SK-N-SH (cell line): ENCODE measurements at regions not wholly inside any gene's neighbourhood (a gene's known extent, or its start where the extent isn't known, plus 50 kb on each side); places are given as distances from the start of the nearest gene placed in this dataset.

Source experiments
- CTCF ChIP-seq: fragments of 200-600 bp; sonication (generic); IDR thresholded peaks from 2 replicates; pipeline ENCODE4 v1.6.1; 2017; ENCODE audit warnings: antibody characterized with exemption, mild to moderate bottlenecking, moderate library complexity
- EP300 ChIP-seq, 2 experiments: IDR thresholded peaks; 2 replicates each; pipeline versions ENCODE4 v1.4.0 to v1.6.1; 2012; ENCODE audit warnings: borderline replicate concordance in 1 of 2, low read depth in 1 of 2, low read length in 1 of 2
- MAX ChIP-seq: IDR thresholded peaks from 2 replicates; pipeline ENCODE4 v1.4.0; 2012; ENCODE audit warnings: low read depth
- MEF2A ChIP-seq: IDR thresholded peaks from 2 replicates; pipeline ENCODE4 v1.4.0; 2012; ENCODE audit warnings: low read depth, borderline replicate concordance
- POLR2AphosphoS5 ChIP-seq: IDR thresholded peaks from 2 replicates; pipeline ENCODE4 v1.6.1; 2012; ENCODE audit warnings: low read depth, low read length
- REST ChIP-seq: IDR thresholded peaks from 2 replicates; pipeline ENCODE4 v1.6.1; 2012; ENCODE audit warnings: mild to moderate bottlenecking, low read depth, low read length, moderate library complexity
- YY1 ChIP-seq: IDR thresholded peaks from 2 replicates; pipeline ENCODE4 v1.4.0; 2012; ENCODE audit warnings: low read depth, mild to moderate bottlenecking

GRCh38 chr17:73746314-73747073 lies 102.2 kb upstream of the SDK2 start:
- TF ChIP-seq YY1 (no peak), CTCF (no peak), MAX (no peak), REST (no peak), POLR2AphosphoS5 (no peak), MEF2A (no peak), EP300 (IDR thresholded peaks at IDR 0.05; ENCODE audit: borderline replicate concordance in 1 of 2, low read depth in 1 of 2, low read length in 1 of 2) (no peak)
